Medulla oblongata (tissue), 1 donor: ENCODE measurements at regions not wholly inside any gene's neighbourhood (a gene's known extent, or its start where the extent isn't known, plus 50 kb on each side); places are given as distances from the start of the nearest gene placed in this dataset.
"Not testable (repeated sequence)": the region's sequence is repeated elsewhere in the genome, so short reads cannot be mapped to it uniquely, and the experiment has no call there.

Experiments used
- DNase-seq: peaks from one replicate; pipeline ENCODE4 v3.0.0-alpha.2; 2015; ENCODE audit errors: extremely low spot score

DNA sequence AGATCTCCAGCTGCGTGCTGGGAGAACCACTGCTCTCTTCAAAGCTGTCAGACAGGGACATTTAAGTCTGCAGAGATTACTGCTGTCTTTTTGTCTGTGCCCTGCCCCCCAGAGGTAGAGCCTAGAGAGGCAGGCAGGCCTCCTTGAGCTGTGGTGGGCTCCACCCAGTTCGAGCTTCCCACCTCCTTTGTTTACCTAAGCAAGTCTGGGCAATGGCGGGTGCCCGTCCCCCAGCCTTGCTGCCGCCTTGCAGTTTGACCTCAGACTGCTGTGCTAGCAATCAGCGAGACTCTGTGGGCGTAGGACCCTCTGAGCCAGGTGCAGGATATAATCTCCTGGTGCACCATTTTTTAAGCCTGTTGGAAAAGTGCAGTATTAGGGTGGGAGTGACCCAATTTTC lies 128.6 kb downstream of the ACTR3 start:
- DNase-seq: not testable (repeated sequence)

DNA sequence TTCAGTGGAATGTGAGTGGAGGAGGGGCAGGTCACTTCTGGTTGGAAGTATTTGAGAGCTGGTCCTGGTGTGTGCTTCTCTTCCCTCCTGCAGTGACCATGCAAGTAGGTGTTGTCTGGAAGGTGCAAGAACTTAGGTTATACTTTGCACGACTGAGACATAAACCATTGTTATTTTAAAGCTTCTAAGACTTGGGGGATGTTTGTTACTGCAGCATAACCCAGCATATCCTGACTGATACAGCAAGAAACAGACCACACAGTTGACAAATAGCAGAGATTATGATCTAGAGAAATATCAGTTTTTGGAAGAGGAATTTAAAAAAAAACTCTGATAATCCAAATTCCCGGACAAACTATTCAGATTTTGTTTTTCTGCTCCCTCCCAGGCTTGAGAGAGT lies 130.8 kb downstream of the ACTR3 start:
- no peak for DNase-seq

DNA sequence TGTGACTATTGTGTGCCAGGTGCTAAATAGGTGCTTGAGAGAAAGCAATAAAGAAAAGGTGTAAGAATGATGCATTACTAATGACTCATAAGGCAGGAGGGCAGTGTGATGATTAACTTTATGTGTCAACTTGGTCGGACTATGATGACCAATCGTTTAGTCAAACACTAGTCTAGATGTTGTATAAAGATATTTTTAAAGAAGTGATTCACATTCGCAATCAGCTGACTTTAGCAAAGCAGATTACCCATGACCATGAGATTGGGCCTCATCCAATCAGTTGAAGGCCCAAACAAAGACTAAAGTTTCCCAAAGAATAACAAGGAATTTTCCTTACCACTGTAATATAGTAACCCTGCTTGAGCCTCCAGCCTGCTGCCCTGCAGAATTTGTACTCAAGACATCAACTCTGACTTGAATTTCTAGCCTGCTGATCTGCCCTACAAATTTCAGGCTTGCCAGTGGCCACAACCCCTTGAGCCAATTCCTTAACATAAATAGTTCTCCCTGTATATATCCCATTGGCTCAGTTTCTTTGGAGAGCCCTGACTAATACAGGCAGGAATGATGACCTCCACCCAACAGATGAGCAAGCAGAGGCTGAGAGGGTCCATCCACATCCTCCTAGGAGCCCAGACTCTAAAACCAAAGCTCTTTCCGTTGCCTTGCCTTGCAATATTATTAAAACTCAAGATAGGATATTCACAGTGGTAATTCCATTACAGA lies 132.6 kb downstream of the ACTR3 start:
- DNase-seq: no peak

DNA sequence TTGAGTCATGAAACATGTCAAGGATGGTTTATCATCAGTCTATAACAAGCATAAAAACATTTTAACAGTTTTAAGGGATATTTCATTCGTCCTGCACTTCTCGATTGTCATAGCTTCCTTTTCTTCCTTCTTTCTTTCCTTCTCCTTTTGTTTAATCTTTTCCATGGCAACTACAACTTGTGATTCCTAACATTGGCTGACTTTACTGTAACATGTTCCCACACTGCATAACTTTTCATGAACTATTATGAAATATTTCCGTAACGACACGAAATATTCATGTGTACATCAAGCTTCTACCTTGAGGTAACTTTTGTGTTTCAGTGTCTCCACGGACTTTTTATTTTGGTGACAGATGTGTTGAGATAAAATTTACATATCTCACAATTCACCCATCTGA lies 134.4 kb downstream of the ACTR3 start:
- no peak for DNase-seq

DNA sequence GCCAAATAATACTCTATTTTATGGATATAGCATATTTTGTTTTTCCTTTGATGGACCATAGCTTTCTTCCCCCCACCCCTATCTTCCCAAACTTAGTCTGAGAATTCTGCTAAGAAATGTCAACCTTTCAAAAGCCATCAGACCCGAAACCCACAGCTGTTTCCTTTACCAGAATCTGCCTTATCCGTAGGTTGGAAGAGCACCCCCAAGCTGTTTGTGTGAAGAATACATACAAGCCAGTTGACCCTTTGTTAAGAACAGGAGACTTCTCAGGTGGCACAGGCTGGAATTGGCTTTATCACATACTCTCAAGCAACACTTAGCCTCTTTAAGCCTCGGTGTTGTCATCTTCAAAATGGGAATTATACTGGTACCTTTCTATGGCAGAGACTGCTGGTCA lies 135.1 kb downstream of the ACTR3 start:
- no peak for DNase-seq

DNA sequence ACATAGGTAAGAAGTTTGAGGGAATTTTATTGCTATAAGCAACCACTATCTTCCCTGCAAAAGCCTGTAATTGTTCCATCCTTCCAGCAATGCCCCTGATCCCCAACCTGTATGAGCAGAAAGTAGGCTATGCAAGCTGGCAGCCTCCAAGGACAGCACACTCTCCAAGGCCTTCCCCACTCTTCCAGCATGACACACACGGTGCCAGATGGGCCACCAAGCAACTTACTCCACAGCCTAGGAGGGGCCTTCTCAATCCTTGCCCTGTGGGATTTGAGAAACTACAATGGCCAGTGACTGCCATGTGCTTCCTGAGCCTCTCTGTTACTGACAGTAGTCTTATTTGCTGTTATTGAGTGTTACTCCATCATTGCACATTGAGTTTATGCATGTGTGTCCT lies 137.5 kb downstream of the ACTR3 start:
- no peak for DNase-seq

DNA sequence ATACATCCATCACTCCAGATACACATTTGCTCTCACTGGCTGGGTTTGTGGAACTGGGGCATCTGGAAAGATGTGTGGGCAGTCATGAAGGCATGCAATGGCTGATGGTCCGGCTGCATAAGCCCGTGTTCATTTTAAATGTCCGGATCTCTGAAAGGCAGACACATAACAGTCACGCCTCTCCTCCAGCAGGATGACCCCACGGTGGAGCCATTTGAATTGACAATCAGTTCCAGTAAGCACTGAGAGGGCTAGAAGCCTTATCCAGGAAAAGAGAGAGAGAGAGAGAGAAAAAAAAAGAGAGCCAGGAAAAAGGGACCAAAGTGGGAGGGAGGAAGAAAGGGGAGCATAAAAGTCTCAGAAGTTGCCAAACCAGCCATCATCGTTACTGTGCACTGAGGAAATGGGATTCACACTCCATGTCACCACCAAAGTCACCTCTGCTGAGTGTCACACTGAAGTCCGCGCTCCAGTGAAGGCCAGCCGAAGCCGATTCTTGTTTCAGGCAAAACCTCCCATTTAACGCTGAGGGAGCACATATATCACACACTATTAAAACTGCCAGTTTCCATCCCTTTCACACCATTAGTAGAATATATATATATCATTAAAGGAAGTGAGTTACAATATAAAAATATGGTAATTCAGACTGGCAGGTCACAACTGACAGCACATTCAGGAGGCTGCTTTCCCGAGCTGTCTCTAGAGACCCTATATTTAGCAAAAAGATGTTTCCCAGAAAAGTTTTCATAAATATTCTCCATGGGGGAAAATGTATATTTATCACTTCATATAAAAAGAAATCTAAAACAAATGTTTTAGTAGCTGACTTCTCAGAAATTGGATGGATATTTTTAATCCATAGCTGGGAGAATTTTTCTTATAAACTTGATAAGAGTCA lies 142.0 kb downstream of the ACTR3 start:
- DNase-seq: no peak

DNA sequence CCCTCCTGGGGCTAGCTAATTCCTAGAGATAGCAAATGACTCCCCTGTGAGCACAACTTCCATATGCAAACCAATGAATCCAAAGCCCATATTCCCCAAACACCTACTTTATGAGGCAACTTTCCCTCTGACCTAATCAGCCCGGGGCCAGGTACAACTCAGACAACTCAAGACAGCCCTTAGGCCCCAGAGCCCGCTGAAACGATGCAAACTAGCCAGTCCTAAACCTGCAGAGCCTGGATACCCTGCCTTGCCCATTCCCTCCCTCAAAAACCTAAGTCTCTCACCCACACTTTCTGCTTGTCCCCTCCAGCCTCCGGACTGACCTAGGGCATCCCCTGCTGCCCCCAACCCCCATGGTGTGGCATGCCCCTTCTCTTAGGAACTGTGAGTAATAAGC lies 142.8 kb downstream of the ACTR3 start:
- DNase-seq: no peak

DNA sequence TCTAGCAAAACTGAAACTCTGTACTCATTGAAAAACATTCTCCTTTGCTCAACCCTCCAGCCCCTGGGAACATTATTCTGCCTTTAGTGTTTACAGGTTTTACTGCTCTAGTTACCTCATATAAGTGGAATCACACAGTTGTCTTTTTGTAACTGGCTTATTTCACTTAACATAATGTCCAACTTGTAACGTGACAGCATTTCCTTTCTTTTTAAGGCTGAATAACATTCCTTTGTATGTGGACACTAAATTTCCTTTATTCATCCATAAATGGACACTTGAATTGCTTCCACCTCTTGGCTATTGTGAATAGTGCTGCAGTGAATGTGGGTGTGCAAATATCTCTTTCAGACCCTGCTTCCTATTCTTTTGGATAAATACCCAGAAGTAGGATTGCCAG lies 144.9 kb downstream of the ACTR3 start:
- DNase-seq: no peak

DNA sequence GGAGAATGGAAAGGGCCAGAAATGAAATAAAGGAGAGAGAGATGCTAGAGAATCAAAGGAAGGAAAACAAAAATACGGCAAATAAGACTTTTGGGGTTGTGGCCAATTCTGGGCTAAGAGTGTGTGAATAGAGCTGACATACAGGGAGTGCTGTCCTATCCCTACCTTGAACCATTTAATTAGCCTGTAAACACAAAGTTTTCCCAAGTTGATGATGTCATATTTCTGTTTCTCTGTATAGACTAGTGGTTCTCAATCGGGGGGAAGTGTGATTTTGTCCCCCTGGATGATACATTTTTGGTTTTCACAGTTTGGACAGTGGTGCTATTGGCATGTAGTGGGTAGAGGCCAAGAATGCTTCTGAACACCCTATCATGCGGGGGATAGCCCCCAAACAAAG lies 148.8 kb downstream of the ACTR3 start:
- DNase-seq: no peak

DNA sequence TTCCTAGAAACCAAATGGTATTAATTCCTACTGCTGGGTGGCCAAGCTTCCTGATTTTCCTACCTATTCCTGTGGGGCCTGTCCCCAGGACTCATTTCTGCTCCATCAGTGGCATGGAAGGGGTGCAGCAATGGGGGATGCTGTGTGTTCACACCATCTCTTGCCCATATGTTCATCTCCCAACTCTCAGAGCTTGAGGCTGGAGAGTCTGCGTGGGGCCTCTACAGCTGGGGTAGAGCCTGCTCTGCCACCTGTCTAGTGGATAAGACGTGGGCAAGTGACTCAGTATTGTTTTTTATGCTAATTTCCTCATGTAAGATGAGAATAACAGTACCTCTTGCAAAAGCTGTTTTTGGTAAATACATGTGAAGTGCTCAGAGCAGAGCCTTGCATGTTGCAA lies 149.8 kb downstream of the ACTR3 start:
- no peak for DNase-seq

DNA sequence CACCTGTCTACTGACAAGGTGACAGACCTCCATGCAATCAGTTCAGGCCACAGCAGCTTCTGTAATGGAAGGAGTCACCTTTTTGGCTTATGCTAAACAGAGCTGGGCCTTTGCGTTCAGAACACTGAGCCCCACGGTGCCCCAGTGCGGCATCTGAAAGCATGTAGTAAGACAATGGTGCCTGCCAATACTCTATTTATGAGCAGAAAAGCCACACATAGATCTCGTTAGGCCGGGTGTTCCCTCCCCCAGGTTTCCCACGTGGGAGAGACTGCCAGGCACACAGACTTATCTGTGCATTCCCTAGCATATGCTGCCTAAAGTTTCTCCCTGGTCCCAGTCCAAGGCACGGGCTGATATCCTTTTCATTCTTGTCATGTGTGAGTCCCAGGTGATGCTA lies 150.9 kb downstream of the ACTR3 start:
- no peak for DNase-seq

DNA sequence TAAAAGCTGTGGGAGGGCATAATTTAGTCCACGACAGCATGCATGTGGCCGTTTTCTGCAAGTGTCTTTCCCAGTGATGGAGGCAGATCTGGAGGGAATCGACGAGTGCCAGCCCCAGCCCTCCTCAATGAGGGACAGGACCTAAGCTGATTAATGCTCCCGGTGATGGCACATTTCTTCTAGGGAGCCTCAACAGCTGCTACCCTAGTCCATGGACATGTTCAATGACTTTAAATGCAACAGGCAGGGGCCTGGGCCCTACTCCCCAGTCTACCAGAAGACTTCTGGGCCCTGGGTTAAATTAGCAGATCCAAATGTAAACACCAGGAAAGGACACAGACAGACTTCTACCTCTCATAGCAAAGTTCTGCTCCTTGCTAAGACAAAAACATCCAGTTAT lies 155.1 kb downstream of the ACTR3 start:
- DNase-seq: no peak

DNA sequence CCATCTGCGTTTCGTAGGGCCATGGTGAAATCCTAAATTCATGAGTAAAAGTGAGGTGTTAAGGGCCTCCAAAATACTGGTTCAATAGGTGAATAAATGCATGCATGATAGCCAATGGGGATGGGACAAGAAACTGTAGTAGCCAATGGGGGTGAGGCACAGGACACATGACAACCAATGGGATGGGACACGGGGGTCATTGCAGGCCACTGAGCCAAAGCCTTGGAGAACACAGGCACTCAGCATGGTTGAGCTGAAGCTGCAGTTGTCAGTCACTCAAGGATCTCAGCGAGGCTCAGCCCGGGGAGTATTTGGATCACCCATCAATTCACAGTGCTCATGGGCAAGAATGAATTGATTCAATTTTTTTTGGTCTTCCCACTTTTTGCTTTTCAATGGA lies 156.5 kb downstream of the ACTR3 start:
- no peak for DNase-seq

DNA sequence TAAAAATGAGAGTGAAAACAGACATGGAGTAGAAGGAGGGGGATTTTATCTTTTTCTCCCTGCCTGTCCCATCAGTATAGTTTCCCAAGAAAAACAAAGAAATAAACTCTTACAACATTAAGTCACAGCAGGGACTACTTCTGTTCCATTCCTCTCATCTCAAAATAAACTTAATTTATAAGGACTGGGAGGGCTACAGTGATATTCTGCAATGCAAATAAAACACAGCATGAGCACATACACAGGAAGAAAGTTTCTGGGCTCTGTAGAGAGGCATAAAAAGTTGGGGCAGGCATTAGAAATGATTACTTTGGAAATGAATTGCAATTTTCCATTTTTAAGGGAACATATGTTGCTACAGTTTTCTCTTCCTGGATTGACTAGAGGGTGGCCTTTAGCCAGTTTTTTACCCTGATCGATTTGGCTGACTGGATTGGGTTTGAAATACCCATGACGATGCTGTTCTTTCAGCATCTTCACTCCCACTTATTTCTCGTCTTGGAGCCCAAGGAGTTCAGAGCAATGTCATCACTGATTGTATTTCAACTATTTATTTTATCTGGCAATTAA lies 157.1 kb downstream of the ACTR3 start:
- no peak for DNase-seq

DNA sequence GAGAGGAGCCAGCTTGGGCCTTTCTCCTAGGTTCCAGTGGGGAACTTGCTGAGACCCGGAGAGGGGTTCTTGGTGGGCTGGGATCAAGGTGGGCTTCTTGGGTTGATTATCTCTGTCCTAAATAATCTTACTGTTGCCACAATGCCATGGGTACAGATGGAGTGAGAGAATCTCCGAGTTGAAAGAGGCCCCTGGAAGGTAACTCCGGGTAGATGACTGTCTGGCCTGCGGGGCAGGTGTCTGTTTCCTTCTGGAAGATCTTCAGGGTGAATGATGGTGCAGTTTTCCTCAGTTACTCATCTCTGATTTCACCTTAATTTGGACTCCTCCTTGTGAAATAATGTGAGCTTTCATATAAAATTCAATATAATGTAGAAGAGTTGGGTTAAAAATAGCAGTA lies 159.4 kb downstream of the ACTR3 start:
- no peak for DNase-seq

DNA sequence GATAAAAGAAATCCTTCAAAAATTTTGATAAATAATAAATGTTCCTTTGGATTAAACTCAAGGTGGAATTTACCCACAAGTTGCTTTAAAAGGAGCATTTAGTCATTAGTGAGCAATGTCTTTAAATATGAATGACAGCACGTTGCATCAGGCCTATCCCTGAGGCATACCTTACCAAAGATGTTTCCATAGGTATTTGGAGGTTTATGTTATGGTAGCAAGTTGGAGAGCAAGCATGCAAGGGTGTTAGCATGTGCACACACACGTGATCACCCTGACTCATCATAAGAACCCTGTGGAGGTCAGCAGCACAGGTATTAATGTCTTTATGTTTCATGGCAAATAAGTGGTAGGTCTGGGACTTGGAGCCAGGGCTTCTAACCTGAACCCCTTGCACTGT lies 159.9 kb downstream of the ACTR3 start:
- DNase-seq: no peak

DNA sequence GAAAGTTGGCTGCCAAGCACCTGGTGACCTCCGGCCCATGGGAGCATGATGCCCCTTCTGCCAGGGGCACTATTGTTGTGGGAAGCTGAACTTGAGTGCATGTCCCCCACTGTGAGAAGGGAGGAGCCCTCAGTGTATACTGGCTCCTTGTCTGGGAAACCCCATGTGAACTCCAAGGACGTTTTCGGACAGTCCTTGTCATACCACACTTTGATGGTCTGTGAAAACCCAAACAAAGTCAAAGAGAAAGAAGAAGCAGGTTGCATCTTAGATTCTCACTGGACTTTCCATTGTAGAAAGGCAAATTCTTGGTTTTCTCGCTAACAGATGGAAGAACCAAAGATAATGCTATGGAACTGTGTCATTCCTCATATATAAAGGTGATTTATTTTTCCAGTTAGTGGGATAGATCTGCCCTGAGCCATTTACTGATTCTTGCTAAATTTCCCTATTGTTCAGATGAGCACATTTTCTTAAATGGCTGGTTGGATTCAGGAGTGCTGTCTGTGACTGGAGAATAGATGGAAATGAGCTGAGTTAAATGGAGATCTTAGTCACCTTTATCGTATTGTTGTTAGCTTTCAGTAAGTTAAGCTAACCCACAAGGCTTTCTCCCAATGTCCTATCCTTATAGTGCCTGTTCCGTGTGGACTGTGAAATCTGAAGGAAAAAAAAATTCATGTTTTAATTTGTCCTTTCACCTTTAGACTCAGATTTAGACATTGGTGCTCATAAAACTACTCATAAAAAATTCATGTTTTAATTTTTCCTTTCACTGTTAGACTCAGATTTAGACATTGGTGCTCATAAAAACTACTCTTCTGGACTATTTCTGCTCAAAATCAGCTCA lies 166.6 kb downstream of the ACTR3 start:
- no peak for DNase-seq

DNA sequence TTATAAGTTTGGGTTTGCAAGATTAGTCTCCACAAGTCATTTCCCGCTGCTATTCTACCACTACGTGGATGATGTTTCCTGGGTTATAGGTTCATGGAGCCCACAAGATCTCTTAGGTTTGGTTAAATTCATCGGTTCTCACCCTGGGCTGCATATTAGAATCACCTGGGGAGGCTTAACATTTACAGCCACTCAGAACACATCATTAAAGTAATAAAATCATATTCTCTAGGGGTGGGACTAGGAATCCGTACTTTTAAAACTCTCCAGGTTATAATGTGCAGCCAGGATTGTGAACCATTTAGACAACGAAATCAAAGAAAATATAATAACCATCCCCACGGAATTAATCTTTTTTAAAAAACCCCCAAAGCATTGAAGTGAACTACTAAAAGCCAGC lies 167.7 kb downstream of the ACTR3 start:
- DNase-seq: no peak

DNA sequence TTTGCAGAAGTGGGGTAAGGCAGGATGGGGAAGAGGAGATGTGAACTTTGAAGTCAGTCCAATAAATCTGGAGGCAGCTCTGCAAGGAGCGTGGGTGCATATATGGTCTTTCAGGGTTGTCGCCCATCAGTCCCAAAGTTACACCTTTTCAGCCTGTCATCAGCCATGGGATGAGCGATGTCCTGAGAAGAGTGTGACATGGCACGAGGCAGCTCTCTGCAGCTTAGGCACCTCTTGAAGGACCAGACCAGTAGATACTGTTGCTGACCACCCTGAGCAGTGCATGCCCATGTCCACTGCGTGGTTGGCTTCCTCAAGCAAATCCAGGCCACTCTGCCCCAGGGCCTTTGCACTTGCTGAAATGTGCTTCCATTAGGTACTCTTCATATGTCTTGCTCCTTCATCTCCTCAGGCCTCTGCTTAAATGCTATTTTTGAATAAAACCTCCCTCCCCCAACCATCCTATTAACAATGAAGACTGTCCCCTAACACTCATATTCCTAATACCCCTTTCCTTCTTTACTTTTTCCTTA lies 171.7 kb downstream of the ACTR3 start:
- DNase-seq: no peak

DNA sequence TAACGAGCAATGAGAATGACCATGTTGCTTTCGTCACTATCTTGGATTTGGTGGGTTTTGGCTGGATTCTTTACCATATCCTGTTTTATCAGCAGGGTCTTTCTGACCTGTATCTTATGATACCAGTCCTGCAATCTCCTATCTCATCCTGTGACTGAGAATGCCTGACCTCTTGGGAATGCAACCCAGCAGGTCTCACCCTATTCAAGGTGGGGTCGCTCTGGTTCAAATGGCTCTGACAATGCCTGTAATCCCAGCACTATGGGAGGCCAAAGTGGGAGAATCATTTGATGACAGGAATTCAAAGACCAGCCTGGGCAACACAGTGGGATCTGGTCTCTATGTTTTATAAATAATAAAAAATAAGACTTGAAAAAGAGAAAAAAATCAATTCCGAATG lies 173.5 kb downstream of the ACTR3 start:
- no peak for DNase-seq

DNA sequence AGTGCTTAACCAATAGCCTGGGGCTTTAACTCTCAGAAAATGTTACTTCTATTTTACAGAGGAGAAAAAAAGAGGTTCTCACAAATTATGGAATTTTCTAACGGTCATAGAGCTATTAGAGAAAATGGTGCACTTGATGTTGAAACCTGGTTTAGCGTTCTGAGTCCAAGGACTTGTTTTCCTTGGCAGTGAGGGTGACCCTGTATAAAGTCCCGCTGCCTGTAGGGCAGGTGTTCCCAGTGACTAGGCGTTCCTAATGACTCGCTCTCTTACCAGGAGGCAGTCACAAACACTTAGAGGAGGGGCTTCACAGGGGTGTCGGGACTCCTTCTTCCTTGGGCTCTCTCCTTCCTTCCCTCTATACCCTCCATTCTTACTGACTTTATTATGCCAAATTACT lies 175.8 kb downstream of the ACTR3 start:
- no peak for DNase-seq
